Right lobe of liver (tissue), 6 donors: ENCODE measurements at regions not wholly inside any gene's neighbourhood (a gene's known extent, or its start where the extent isn't known, plus 50 kb on each side); places are given as distances from the start of the nearest gene placed in this dataset.

Source experiments
- ATAC-seq, 4 donors: fragments of 200-7000 bp; cut with Tn5 transposase; one replicate each; pipeline ENCODE4 v1.9.1; 2020; ENCODE audit warnings: mild to moderate bottlenecking in 4 of 4, moderate library complexity in 4 of 4
- DNase-seq, 3 donors: peaks; one replicate each; pipeline ENCODE4 v3.0.0-alpha.2; 2020
- H3K27ac ChIP-seq, 3 donors: fragments of 200-600 bp; one replicate each; pipeline ENCODE4 v1.8.0; 2022
- H3K27me3 ChIP-seq, 2 donors: fragments of 200-600 bp; one replicate each; pipeline ENCODE4 v1.8.0; 2022
- H3K36me3 ChIP-seq, 4 donors: fragments of 200-600 bp; sonication (generic) in 1 of 4; one replicate each; pipeline versions ENCODE4 v1.5.1 to v1.8.0; 2017 to 2022; ENCODE audit warnings: control low read depth in 1 of 4
- H3K4me1 ChIP-seq, 4 donors: fragments of 200-600 bp; sonication (generic) in 1 of 4; one replicate each; pipeline versions ENCODE4 v1.5.1 to v1.8.0; 2017 to 2022; ENCODE audit warnings: control low read depth in 1 of 4
- H3K4me3 ChIP-seq, 3 donors: fragments of 200-600 bp; one replicate each; pipeline ENCODE4 v1.8.0; 2022
- H3K9me3 ChIP-seq, 4 donors: fragments of 200-600 bp; sonication (generic) in 1 of 4; one replicate each; pipeline versions ENCODE4 v1.5.1 to v1.8.0; 2017 to 2022; ENCODE audit warnings: control low read depth in 1 of 4
- POLR2A ChIP-seq: fragments of 450-650 bp; IDR thresholded peaks from one replicate; pipeline ENCODE4 v1.6.1; 2017; ENCODE audit warnings: antibody characterized with exemption, mild to moderate bottlenecking
- WGBS: methylation state at CpG from one replicate; pipeline ENCODE4 v1.1.6; 2018; ENCODE audit warnings: low coverage, low lambda C conversion rate; ENCODE audit not compliant: insufficient coverage; ENCODE audit errors: missing lambda C conversion rate; 5-methylcytosine and 5-hydroxymethylcytosine counted together
- intact Hi-C, 2 donors: fragments of 100-400 bp; cut with DNase I; formaldehyde crosslinking; loops; one replicate each; pipeline versions ENCODE4 v1.11.2 to v1.14.1; 2022
- small RNA-seq, 2 experiments: library from RNA; depleted of rRNA; stranded (forward); fragments of <200 nt; gene quantifications; one replicate each; pipeline ENCODE3, GENCODE V24; 2016
- donor health status: DM: no; HTN: yes; CAD: no.
- donor health status: DM: no; HTN: no; CAD: no.
- donor health status: DM: no; HTN: no; CAD: no.
- donor health status: DM: no; HTN: yes; CAD: no.
- donor health status: DM: no; HTN: yes; CAD: no.

DNA sequence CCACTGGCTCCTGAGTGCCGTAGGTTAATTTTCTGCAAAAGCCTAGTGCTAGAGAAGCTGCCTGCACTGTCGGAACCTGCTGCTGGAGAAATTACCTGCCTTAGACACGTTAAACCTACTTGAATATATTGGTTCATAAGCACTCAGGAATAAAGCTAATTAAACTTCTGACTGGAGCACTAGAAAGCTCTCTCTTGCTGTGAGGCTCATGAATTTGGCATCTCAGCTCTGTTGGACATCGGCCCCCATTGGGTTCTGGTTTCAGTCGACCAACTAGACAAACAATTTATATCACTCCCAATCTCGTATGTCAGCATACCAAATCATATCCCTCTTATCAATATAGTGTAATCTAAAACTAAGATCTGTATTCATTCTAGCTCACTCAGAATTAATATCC, 52.4 kb upstream of the SEMA3C start:
- H3K4me1 ChIP-seq = no peaks in the 10 kb centered on the region
- DNase-seq (no peak), ATAC-seq (no peak)
- 66% methylated on average over 6 of the region's 6 CpGs for WGBS
- no peak overlapping the region for H3K4me3 ChIP-seq
- H3K27me3 ChIP-seq = no peaks in the 10 kb centered on the region
- no peaks in the 10 kb centered on the region for H3K36me3 ChIP-seq
- no peak overlapping the region for H3K27ac ChIP-seq
- H3K9me3 ChIP-seq = no peaks in the 10 kb centered on the region
- intact Hi-C loops = no loop called here
- TF ChIP-seq POLR2A = no peak

Small RNAs in the stretch of these regions (small RNA-seq; reads per million reads assigned to genes)
- 0 reads per million in 2 experiments for gene AC004866.1
